Neural cell (in vitro differentiated cells): ENCODE measurements at regions not wholly inside any gene's neighbourhood (a gene's known extent, or its start where the extent isn't known, plus 50 kb on each side); places are given as distances from the start of the nearest gene placed in this dataset.

ENCODE experiments used
- H2AFZ ChIP-seq: fragments of 200-600, 300-800 bp; sonication (generic), shearing (Covaris generic); 2 replicates; pipeline ENCODE4 v1.6.0; 2014; ENCODE audit warnings: low read depth, mild to moderate bottlenecking, antibody characterized with exemption, low read length, moderate library complexity
- H3F3A ChIP-seq: fragments of 200-600 bp; shearing (Covaris generic); 2 replicates; pipeline ENCODE4 v1.6.1; 2016; ENCODE audit warnings: mild to moderate bottlenecking, moderate library complexity, mixed read lengths, antibody characterized with exemption, low read length; ENCODE audit not compliant: insufficient read depth, poor library complexity, severe bottlenecking
- H3K27ac ChIP-seq: fragments of 200-600, 300-800 bp; sonication (generic), shearing (Covaris generic); 2 replicates; pipeline ENCODE4 v1.5.1; 2014; ENCODE audit warnings: mild to moderate bottlenecking, low read length, moderate library complexity
- H3K27me3 ChIP-seq: fragments of 300-800, 200-600 bp; sonication (generic), shearing (Covaris generic); 2 replicates; pipeline ENCODE4 v1.6.0; 2014; ENCODE audit warnings: mild to moderate bottlenecking, low read depth, low read length, moderate library complexity; ENCODE audit not compliant: insufficient read depth
- H3K36me3 ChIP-seq: fragments of 300-800, 200-600 bp; sonication (generic), shearing (Covaris generic); 2 replicates; pipeline ENCODE4 v1.5.1; 2014; ENCODE audit warnings: mild to moderate bottlenecking, antibody characterized with exemption, low read length, moderate library complexity; ENCODE audit not compliant: insufficient read depth
- H3K4me2 ChIP-seq: fragments of 300-800, 200-600 bp; sonication (generic), shearing (Covaris generic); 2 replicates; pipeline ENCODE4 v1.6.0; 2014; ENCODE audit warnings: mild to moderate bottlenecking, low read length
- H3K4me3 ChIP-seq: fragments of 300-800, 200-600 bp; sonication (generic), shearing (Covaris generic); 2 replicates; pipeline ENCODE4 v1.5.1; 2014; ENCODE audit warnings: mild to moderate bottlenecking, low read length, moderate library complexity
- H3K79me2 ChIP-seq: fragments of 200-600 bp; shearing (Covaris generic); replicated peaks from 2 replicates; pipeline ENCODE4 v1.6.0; 2014; ENCODE audit warnings: mild to moderate bottlenecking, low read length, moderate library complexity; ENCODE audit not compliant: insufficient read depth
- H3K9ac ChIP-seq: fragments of 300-800, 200-600 bp; sonication (generic), shearing (Covaris generic); 2 replicates; pipeline ENCODE4 v1.6.1; 2016; ENCODE audit warnings: mild to moderate bottlenecking, low read length, mixed read lengths
- H3K9me2 ChIP-seq: fragments of 200-600 bp; shearing (Covaris generic); 2 replicates; pipeline ENCODE4 v1.6.1; 2016; ENCODE audit warnings: mild to moderate bottlenecking, low read length, mixed read lengths; ENCODE audit not compliant: insufficient read depth
- H3K9me3 ChIP-seq: fragments of 200-600, 300-800 bp; sonication (generic), shearing (Covaris generic); 2 replicates; pipeline ENCODE4 v1.6.1; 2016; ENCODE audit warnings: mild to moderate bottlenecking, mixed run types, low read length, moderate library complexity, mixed read lengths
- H4K20me1 ChIP-seq: fragments of 200-600 bp; shearing (Covaris generic); 2 replicates; pipeline ENCODE4 v1.6.1; 2016; ENCODE audit warnings: mild to moderate bottlenecking, mixed run types; ENCODE audit not compliant: insufficient read depth
- EP300 ChIP-seq: fragments of 450-650 bp; conservative IDR thresholded peaks from 2 replicates; pipeline ENCODE4 v1.6.1; 2014; ENCODE audit warnings: antibody characterized with exemption, mild to moderate bottlenecking, moderate library complexity; ENCODE audit not compliant: poor library complexity, severe bottlenecking
- EZH2 ChIP-seq: fragments of 200-600, 300-800 bp; shearing (Covaris generic), sonication (generic); IDR thresholded peaks from 2 replicates; pipeline ENCODE4 v1.6.1; 2014; ENCODE audit warnings: antibody characterized with exemption, low read length, borderline replicate concordance, mild to moderate bottlenecking; ENCODE audit not compliant: insufficient read depth, poor library complexity, severe bottlenecking
- MXI1 ChIP-seq: fragments of 450-650 bp; conservative IDR thresholded peaks from 2 replicates; pipeline ENCODE4 v1.6.1; 2014; ENCODE audit warnings: antibody characterized with exemption, mild to moderate bottlenecking; ENCODE audit not compliant: poor library complexity, severe bottlenecking
- POLR2AphosphoS5 ChIP-seq: IDR thresholded peaks from 2 replicates; pipeline ENCODE4 v1.6.1; 2012
- RAD21 ChIP-seq: fragments of 450-650 bp; conservative IDR thresholded peaks from 2 replicates; pipeline ENCODE4 v1.6.1; 2014; ENCODE audit warnings: antibody characterized with exemption, mild to moderate bottlenecking, moderate library complexity
- SMC3 ChIP-seq: fragments of 450-650 bp; conservative IDR thresholded peaks from 2 replicates; pipeline ENCODE4 v1.6.1; 2014; ENCODE audit warnings: antibody characterized with exemption, mild to moderate bottlenecking, moderate library complexity; ENCODE audit not compliant: poor library complexity
- TAF1 ChIP-seq: IDR thresholded peaks from 2 replicates; pipeline ENCODE4 v1.6.1; 2012; ENCODE audit warnings: low read depth
- TF ChIP-seq, protein P1 (sequence below): IDR thresholded peaks from 2 replicates; pipeline ENCODE4 v1.6.1; 2012; ENCODE audit warnings: borderline replicate concordance
- TF ChIP-seq, protein P2 (sequence below): fragments of 450-650 bp; IDR thresholded peaks from 2 replicates; pipeline ENCODE4 v1.5.1; 2014; ENCODE audit warnings: antibody characterized with exemption, mild to moderate bottlenecking, moderate library complexity; ENCODE audit not compliant: poor library complexity, severe bottlenecking

DNA sequence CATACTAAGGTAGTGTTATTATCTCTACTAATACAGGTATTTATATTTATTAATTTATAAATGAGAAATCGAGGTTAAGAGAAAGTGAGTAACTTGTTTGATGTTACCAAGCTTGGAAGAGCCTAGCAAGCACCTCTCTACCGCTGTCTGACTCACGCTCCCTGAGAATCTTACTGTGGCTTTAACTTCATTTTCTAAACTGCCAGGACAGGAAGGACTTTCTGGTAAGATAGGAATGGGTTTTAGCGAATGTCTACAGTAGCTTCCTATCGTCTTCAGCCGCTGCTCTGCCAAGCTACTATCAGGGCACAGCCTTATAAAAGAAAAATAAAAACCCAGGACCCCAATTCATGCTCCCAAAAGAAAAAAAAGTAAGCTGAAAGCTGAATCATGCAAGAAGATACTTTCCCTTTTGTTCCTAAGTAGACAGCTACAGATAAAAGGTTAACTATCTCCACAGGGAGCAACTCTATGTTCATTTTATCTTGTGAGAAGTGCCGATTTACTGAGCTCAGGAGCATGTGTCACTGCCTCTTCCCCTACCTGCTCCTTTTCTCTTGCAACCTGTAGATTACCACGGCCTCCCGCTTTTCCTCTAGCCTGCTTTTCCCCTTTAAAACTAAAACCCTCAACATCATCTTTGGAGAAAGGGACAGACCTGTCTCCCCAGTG lies 60.2 kb downstream of the THNSL1 start:
- Histone ChIP-seq H3K9me3 (no peaks in the 10 kb centered on the region), H3K9ac (no peak overlapping the region), H3K4me2 (no peak overlapping the region), H3F3A (no peaks in the 10 kb centered on the region), H2AFZ (no peak overlapping the region), H3K36me3 (no peaks in the 10 kb centered on the region), H3K27ac (no peak overlapping the region), H3K27me3 (no peaks in the 10 kb centered on the region), H3K9me2 (no peaks in the 10 kb centered on the region), H3K4me3 (no peak overlapping the region), H4K20me1 (no peaks in the 10 kb centered on the region), H3K79me2 (no peaks in the 10 kb centered on the region)
- TF ChIP-seq, protein P1, sequence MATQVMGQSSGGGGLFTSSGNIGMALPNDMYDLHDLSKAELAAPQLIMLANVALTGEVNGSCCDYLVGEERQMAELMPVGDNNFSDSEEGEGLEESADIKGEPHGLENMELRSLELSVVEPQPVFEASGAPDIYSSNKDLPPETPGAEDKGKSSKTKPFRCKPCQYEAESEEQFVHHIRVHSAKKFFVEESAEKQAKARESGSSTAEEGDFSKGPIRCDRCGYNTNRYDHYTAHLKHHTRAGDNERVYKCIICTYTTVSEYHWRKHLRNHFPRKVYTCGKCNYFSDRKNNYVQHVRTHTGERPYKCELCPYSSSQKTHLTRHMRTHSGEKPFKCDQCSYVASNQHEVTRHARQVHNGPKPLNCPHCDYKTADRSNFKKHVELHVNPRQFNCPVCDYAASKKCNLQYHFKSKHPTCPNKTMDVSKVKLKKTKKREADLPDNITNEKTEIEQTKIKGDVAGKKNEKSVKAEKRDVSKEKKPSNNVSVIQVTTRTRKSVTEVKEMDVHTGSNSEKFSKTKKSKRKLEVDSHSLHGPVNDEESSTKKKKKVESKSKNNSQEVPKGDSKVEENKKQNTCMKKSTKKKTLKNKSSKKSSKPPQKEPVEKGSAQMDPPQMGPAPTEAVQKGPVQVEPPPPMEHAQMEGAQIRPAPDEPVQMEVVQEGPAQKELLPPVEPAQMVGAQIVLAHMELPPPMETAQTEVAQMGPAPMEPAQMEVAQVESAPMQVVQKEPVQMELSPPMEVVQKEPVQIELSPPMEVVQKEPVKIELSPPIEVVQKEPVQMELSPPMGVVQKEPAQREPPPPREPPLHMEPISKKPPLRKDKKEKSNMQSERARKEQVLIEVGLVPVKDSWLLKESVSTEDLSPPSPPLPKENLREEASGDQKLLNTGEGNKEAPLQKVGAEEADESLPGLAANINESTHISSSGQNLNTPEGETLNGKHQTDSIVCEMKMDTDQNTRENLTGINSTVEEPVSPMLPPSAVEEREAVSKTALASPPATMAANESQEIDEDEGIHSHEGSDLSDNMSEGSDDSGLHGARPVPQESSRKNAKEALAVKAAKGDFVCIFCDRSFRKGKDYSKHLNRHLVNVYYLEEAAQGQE, result no peak
- TF ChIP-seq EP300, result no peak
- TF ChIP-seq, protein P2, sequence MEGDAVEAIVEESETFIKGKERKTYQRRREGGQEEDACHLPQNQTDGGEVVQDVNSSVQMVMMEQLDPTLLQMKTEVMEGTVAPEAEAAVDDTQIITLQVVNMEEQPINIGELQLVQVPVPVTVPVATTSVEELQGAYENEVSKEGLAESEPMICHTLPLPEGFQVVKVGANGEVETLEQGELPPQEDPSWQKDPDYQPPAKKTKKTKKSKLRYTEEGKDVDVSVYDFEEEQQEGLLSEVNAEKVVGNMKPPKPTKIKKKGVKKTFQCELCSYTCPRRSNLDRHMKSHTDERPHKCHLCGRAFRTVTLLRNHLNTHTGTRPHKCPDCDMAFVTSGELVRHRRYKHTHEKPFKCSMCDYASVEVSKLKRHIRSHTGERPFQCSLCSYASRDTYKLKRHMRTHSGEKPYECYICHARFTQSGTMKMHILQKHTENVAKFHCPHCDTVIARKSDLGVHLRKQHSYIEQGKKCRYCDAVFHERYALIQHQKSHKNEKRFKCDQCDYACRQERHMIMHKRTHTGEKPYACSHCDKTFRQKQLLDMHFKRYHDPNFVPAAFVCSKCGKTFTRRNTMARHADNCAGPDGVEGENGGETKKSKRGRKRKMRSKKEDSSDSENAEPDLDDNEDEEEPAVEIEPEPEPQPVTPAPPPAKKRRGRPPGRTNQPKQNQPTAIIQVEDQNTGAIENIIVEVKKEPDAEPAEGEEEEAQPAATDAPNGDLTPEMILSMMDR, result no peak
- no peak for TF ChIP-seq POLR2AphosphoS5
- no peak for TF ChIP-seq RAD21
- no peak for TF ChIP-seq EZH2
- no peak for TF ChIP-seq TAF1
- no peak for TF ChIP-seq MXI1
- no peak for TF ChIP-seq SMC3

DNA sequence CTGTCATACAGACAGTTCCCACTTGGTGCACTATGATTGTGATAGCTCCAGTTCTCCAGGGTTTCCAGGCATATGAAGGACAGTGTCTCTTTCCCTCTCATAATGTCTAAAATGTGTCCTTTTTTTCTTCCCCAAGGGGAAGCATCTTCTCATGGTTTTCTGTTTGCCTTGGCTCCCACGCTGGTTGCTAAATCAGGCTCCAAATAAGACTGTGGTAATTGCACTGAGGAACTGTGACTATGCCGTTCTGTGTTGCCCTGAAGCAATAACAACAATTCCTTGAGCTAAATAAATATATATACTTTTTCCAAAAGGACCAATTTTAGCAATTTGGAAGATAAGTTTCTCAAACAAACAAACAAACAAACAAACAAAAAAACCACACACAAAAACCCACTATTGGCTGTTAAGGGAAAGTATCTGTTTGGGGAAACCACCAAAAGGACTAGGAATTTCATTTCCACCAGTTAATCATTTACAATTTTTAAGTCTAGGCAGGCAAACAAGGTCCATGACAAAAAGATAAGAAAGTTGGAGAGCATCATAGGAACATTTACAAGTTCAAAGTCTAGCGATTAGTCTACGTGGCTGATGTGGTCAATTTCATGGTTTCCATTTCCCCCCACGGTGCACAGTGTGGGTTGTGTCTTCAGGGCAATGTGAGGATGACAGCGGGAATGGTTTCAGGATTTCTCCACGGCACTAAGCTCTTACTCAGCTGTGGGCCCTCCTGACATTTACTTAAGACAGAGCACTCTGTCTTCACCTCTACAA lies 62.4 kb downstream of the THNSL1 start:
- Histone ChIP-seq H3K27me3 (no peaks in the 10 kb centered on the region), H3F3A (no peaks in the 10 kb centered on the region), H3K9ac (no peak overlapping the region), H4K20me1 (no peaks in the 10 kb centered on the region), H3K9me2 (no peaks in the 10 kb centered on the region), H3K36me3 (no peaks in the 10 kb centered on the region), H3K4me3 (no peak overlapping the region), H3K4me2 (no peak overlapping the region), H2AFZ (no peak overlapping the region), H3K79me2 (no peaks in the 10 kb centered on the region), H3K27ac (no peak overlapping the region), H3K9me3 (no peaks in the 10 kb centered on the region)
- TF ChIP-seq POLR2AphosphoS5 (no peak), MXI1 (no peak), EZH2 (no peak), SMC3 (no peak), RAD21 (no peak), TAF1 (no peak), EP300 (no peak)
- TF ChIP-seq, protein P1, result no peak
- TF ChIP-seq, protein P2, result no peak
